Esophagus (tissue), 2 donors: ENCODE measurements at regions not wholly inside any gene's neighbourhood (a gene's known extent, or its start where the extent isn't known, plus 50 kb on each side); places are given as distances from the start of the nearest gene placed in this dataset.

Source experiments
- H3K27ac ChIP-seq, 2 donors: one replicate each; pipeline ENCODE4 v1.5.1; 2013; ENCODE audit warnings: low read depth in 2 of 2, mild to moderate bottlenecking in 2 of 2, inconsistent platforms in 1 of 2, low read length in 1 of 2, moderate library complexity in 1 of 2
- H3K27me3 ChIP-seq, 2 donors: one replicate each; pipeline ENCODE4 v1.6.1; 2013; ENCODE audit warnings: low read length in 2 of 2, control low read depth in 1 of 2, mild to moderate bottlenecking in 1 of 2; ENCODE audit not compliant: insufficient read depth in 2 of 2, control insufficient read depth in 1 of 2
- H3K36me3 ChIP-seq, 2 donors: one replicate each; pipeline ENCODE4 v1.6.1; 2013; ENCODE audit warnings: low read length in 1 of 2; ENCODE audit not compliant: control insufficient read depth in 2 of 2, insufficient read depth in 2 of 2
- H3K4me1 ChIP-seq, 2 donors: one replicate each; pipeline ENCODE4 v1.6.1; 2013; ENCODE audit warnings: low read length in 1 of 2; ENCODE audit not compliant: control insufficient read depth in 2 of 2, insufficient read depth in 2 of 2
- H3K4me3 ChIP-seq, 2 donors: one replicate each; pipeline ENCODE4 v1.5.1; 2013; ENCODE audit warnings: low read length in 2 of 2, mild to moderate bottlenecking in 2 of 2, low read depth in 1 of 2, moderate library complexity in 1 of 2
- H3K9me3 ChIP-seq, 2 donors: one replicate each; pipeline ENCODE4 v1.6.1; 2013; ENCODE audit warnings: mild to moderate bottlenecking in 2 of 2, low read depth in 1 of 2, low read length in 1 of 2, moderate library complexity in 1 of 2; ENCODE audit not compliant: control insufficient read depth in 2 of 2, insufficient read depth in 1 of 2
- WGBS, 2 donors: extraction: QIAGEN DNeasy Blood & Tissue Kit; methylation state at CpG; one replicate each; pipeline ENCODE4 v1.1.7; 2013; 5-methylcytosine and 5-hydroxymethylcytosine counted together
- donor health status: healthy with polysubstance abuse.
- donor health status: Bipolar disorder and iron deficiency.

DNA sequence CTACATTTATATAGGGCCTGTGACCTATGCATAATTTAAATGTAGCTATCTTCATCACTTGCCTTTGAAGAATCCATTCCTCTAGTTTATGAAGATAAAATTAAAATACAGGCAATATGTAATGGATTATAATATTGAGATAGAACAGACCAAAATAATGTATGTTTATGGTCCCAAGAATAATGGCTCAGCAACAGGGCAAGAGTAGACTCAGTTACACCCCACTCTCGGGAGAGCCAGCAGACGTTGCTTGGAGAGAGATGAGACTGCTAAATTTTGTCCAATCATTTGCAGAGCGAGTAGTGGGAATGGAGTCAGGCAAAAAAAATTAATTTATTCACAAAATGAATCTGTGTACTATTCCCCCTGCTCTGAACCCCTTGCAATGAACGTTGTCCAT lies 223.2 kb upstream of the FAT4 start:
- no peaks in the 10 kb centered on the region for H3K36me3 ChIP-seq
- no peak overlapping the region for H3K4me3 ChIP-seq
- no peak overlapping the region for H3K27ac ChIP-seq
- no peaks in the 10 kb centered on the region for H3K9me3 ChIP-seq
- WGBS, 2 donors: 86 to 87% methylated on average over 4 of the region's 4 CpGs
- H3K4me1 ChIP-seq: no peaks in the 10 kb centered on the region
- H3K27me3 ChIP-seq: no peaks in the 10 kb centered on the region

DNA sequence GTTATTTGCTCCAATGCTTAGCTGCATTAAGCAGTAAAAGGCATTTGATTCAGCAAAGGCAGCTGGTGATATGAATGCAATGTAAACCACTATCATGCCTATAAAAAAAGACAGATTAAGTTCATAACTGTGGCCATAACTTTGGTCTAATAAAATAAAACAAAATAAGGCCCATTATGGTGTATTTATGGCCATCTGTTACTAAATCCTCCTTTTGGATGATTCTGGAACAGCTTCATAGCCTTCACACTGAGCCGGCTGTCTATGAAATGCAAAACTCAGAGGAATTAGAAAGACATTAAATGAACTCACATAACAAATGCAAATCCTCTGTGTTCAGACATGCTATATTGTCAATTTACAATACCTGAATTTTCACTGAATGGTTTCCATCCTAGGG lies 223.7 kb upstream of the FAT4 start:
- H3K9me3 ChIP-seq: no peaks in the 10 kb centered on the region
- no peaks in the 10 kb centered on the region for H3K27me3 ChIP-seq
- no peak overlapping the region for H3K4me3 ChIP-seq
- H3K27ac ChIP-seq: no peak overlapping the region
- WGBS, 2 donors: 64 to 73% methylated on average over 1 of the region's 1 CpG
- H3K36me3 ChIP-seq: no peaks in the 10 kb centered on the region
- H3K4me1 ChIP-seq: no peaks in the 10 kb centered on the region

DNA sequence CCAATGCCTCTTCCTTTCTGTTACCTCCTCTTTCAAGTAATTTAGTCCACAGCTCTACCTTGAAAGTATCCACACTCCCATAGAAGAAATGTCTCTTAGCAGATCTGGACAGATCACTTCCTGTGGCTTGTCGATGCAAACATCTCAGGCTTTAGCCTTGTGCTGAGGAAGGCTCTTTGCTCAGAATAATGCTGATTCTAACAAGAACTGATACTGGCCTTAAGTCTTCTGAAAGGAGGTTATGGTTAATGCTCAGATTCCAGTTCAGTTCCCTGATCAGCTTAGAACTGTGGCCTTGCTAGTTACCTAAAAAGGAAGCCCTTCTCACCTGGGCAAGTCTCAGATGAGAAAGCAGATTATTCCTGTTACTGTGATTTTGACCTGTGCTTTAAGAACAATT lies 230.1 kb upstream of the FAT4 start:
- Histone ChIP-seq H3K27ac (no peak overlapping the region), H3K4me1 (no peaks in the 10 kb centered on the region), H3K4me3 (no peak overlapping the region), H3K9me3 (no peaks in the 10 kb centered on the region), H3K36me3 (no peaks in the 10 kb centered on the region), H3K27me3 (no peaks in the 10 kb centered on the region)
- WGBS, 2 donors: 60 to 64% methylated on average over 1 of the region's 1 CpG

DNA sequence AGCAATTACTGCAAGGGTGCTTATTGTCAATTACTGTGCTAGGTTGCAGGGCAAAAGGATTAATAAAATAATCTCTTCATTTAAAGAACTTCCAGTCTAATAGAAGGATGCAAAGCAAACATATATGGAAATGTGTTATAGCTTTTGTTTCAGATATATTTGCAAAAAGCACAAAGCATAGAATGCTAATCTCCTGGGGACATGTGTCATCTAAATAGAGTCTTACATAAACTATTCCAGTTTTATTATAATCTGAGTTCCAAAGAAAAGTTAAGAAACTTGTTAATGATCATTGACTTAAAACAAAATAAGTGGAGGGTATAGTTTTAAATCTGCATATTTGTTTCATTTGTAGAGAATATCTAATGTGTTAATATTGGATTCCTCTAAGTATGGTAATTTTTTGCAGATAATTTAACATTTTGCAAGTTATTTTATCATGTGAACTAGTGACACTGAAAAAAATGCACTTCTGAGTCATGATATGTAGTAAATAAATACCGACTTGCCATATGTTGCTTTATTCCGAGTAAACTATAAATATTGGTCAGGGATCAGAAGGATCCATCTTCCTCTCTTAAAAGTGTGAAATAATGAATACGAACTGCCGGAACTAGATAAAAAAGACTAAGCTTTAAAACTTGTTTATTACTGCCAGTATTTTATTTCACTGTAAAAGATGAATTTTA lies 231.9 kb upstream of the FAT4 start:
- Histone ChIP-seq H3K9me3 (no peaks in the 10 kb centered on the region), H3K36me3 (no peaks in the 10 kb centered on the region), H3K27me3 (no peaks in the 10 kb centered on the region), H3K4me1 (no peaks in the 10 kb centered on the region), H3K27ac (no peak overlapping the region), H3K4me3 (no peak overlapping the region)
- 87 to 88% methylated on average over 4 of the region's 4 CpGs for WGBS, 2 donors

DNA sequence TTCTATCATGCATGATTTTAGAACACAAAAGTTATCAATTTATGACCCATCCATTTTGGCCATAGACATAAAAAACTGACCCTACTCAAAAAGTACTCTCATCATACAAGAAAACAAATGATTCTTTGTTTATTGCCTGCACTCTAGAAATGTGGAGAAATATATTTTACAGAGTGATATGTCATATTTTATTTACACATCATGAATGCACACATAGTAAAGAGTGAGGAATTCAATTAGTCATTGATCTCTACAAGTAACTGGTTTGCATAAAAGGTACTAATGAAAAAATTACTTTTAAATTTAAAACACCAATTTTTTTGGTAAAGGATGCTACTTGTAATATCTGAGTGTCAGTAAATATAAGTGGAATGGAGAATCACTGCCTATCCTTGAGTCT lies 242.5 kb upstream of the FAT4 start:
- Histone ChIP-seq H3K9me3 (no peaks in the 10 kb centered on the region), H3K4me1 (no peaks in the 10 kb centered on the region), H3K36me3 (no peaks in the 10 kb centered on the region), H3K27ac (no peak overlapping the region), H3K27me3 (no peaks in the 10 kb centered on the region), H3K4me3 (no peak overlapping the region)

DNA sequence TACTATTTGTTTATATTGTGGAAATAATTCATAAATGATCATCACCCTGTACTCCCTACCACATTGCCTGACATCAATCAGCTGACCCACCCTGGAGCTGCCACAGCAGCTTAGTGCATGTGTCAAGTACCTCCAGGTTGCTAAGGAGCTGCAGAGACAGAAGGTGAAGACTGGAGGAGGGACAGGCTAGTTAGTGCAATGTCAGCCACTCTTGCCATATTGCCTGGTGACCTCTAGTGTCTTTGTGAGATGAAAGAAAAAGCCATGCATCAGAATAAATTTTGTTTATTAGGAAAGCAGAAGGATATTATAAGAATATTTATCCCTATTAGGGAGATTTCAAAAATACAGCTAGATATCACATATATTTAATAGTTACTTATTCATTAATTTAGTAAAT lies 243.9 kb upstream of the FAT4 start:
- H3K4me1 ChIP-seq: no peaks in the 10 kb centered on the region
- no peak overlapping the region for H3K4me3 ChIP-seq
- H3K27me3 ChIP-seq: no peaks in the 10 kb centered on the region
- no peaks in the 10 kb centered on the region for H3K9me3 ChIP-seq
- no peak overlapping the region for H3K27ac ChIP-seq
- H3K36me3 ChIP-seq: no peaks in the 10 kb centered on the region

DNA sequence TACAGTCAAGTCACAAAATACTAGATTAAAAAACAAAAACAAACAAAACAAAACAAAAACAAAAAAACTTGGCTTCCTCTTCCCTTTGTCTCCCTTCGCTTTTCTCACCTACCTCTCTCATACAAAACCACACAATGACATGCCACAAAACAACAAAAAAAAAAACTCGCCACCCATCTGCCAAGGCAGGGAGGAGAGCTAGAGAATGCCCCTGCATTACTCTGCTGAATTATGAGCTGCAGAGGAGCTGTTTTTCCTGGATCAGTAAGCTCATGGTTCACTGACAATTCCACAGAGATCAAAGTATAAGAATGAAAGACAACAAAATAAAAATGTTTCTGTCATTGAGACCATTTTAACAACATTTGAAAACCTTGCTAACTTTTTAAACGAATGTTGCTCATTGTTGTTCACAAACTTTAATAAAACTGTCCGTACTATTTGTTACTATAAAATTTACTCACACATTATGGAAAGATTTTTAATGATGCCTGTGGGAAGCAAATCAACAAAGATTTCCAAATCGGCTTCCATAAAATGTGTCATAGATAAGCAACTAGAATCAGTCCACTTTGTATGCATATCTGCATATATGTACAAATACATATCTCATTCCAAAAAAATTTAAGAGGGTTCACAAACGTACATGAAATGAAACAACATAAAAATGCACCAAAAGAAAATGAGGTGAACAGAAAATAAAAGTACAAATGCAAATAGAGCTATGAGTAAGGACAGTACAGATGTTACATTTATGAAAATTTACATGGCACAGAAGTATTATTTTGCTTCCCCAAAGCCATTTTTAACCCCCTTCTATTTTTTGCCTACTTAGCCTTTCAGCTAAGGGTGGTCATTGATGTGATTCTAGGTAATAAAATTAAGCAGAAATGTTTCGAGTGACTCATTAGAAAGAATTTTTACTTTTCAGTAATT lies 252.4 kb upstream of the FAT4 start:
- no peaks in the 10 kb centered on the region for H3K9me3 ChIP-seq
- no peak overlapping the region for H3K4me3 ChIP-seq
- 67 to 73% methylated on average over 7 of the region's 7 CpGs for WGBS, 2 donors
- no peaks in the 10 kb centered on the region for H3K27me3 ChIP-seq
- H3K4me1 ChIP-seq: no peaks in the 10 kb centered on the region
- H3K27ac ChIP-seq: no peak overlapping the region
- no peaks in the 10 kb centered on the region for H3K36me3 ChIP-seq

DNA sequence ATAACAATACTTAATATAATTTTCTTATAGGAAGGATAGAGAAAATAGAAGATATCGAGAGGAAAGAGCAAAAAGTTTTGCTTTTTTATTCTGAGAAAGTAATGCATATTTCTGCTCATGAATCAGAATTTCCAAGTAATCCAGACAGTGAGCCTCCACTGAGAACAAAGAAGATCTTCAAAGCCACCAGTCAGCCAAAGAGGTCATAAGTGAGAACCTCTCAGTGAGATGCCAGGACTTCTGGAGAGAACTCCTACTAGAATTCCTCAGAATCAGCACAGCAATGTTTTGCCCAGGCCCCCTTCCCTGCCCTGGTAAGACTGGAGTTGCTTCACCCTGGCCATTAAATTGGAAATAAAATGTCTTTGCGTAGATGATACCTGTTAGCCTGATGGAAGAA lies 254.4 kb upstream of the FAT4 start:
- 59 to 76% methylated on average over 2 of the region's 2 CpGs for WGBS, 2 donors
- H3K27ac ChIP-seq: no peak overlapping the region
- H3K36me3 ChIP-seq: no peaks in the 10 kb centered on the region
- H3K4me1 ChIP-seq: no peaks in the 10 kb centered on the region
- H3K27me3 ChIP-seq: no peaks in the 10 kb centered on the region
- H3K4me3 ChIP-seq: no peak overlapping the region
- H3K9me3 ChIP-seq: no peaks in the 10 kb centered on the region

DNA sequence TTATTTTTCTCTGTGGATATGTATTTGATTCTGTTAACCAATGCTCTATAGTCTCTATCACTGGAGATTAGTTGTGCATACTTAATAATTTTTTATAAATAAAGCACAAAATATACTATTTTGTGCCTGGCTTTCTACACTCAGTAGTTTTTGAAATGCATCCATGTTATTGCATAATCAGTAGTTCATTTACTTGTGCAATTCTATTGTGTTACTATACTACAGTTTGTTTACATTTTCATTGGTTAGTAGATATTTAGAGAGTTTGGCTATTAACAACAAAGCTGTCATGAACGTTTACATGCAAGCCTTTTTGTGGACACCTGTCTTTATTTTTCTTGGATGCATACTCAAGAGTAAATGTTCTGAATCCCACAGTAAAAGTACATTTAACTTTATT lies 265.0 kb upstream of the FAT4 start:
- no peaks in the 10 kb centered on the region for H3K36me3 ChIP-seq
- no peaks in the 10 kb centered on the region for H3K9me3 ChIP-seq
- no peaks in the 10 kb centered on the region for H3K4me1 ChIP-seq
- H3K27ac ChIP-seq: no peak overlapping the region
- H3K27me3 ChIP-seq: no peaks in the 10 kb centered on the region
- H3K4me3 ChIP-seq: no peak overlapping the region
- WGBS, 2 donors: 17 to 34% methylated on average over 1 of the region's 1 CpG

DNA sequence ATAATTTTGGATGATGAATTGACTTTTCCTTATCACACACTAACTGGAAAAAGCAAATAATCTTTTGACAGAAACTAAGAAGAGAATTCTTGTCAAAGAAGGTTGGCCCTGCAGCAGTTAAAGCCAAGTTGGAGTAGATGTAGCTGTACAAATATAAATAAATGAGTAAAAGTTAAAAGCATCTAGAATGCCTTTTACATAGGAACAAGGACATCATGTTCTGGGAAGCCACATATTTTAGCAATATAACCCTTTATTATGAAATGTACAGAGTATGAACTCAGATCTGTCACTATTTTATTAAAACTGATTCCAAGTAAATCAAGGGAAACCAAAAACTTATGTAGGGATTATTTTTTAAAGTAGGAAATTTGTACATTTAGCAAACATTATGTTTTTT lies 269.4 kb upstream of the FAT4 start:
- Histone ChIP-seq H3K9me3 (no peaks in the 10 kb centered on the region), H3K27me3 (no peaks in the 10 kb centered on the region), H3K4me1 (no peaks in the 10 kb centered on the region), H3K36me3 (no peaks in the 10 kb centered on the region), H3K4me3 (no peak overlapping the region), H3K27ac (no peak overlapping the region)
